HepG2 (cell line): ENCODE measurements at regions not wholly inside any gene's neighbourhood (a gene's known extent, or its start where the extent isn't known, plus 50 kb on each side); places are given as distances from the start of the nearest gene placed in this dataset.

Experiments
- ATAC-seq: fragments of 200-7000 bp; cut with Tn5 transposase; 3 replicates; pipeline ENCODE4 v1.9.1; 2020; ENCODE audit warnings: mild to moderate bottlenecking, moderate library complexity
- BruUV-seq: library from RNA; stranded (reverse); fragments of 400-500 nt; replicated peaks from 2 replicates; lab custom pipeline; 2021; lab: Mats Ljungman, UMichigan
- CTCF ChIA-PET: fragments of 300-600 bp; formaldehyde crosslinking; extraction: SDS; loops from one replicate; lab custom pipeline; 2021; ENCODE audit warnings: low total read pairs, inconsistent platforms, low intra/inter-chr PET ratio; lab: Yijun Ruan, JAX
- POLR2A ChIA-PET: fragments of 350-600 bp; sonication (Branson Sonifier 250); formaldehyde crosslinking; loops from one replicate; lab custom pipeline; 2020; ENCODE audit warnings: antibody characterized with exemption, inconsistent platforms; lab: Yijun Ruan, JAX
- DNase-seq: peaks from one replicate; pipeline ENCODE4 v3.0.0-alpha.2; 2015; ENCODE audit warnings: low spot score
- FAIRE-seq: peaks from 3 replicates; lab custom pipeline; 2011; peaks lifted over from hg19 to GRCh38; lab: Jason Lieb, UNC
- H2AFZ ChIP-seq: one replicate; pipeline ENCODE4 v1.6.1; 2011; ENCODE audit warnings: low read length, inconsistent platforms
- H3K27ac ChIP-seq: fragments of 300-600 bp; 3 replicates; pipeline ENCODE4 v1.8.0; 2011; ENCODE audit warnings: mixed run types, mild to moderate bottlenecking, mixed read lengths, low read length, inconsistent platforms; ENCODE audit not compliant: insufficient read depth; ENCODE audit errors: extremely low read length
- H3K27me3 ChIP-seq, 2 experiments: fragments of 200-600 bp in 1 of 2; 2 replicates in 1 of 2; 3 replicates in 1 of 2; pipeline versions ENCODE4 v1.6.0 to v1.8.0; 2011; ENCODE audit warnings: low read length in 2 of 2, mild to moderate bottlenecking in 2 of 2, moderate library complexity in 2 of 2, inconsistent platforms in 1 of 2; ENCODE audit not compliant: insufficient read depth in 2 of 2, control insufficient read depth in 1 of 2
- H3K36me3 ChIP-seq, 2 experiments: fragments of 200-600 bp in 1 of 2; replicated peaks in 1 of 2; 2 replicates in 1 of 2; 3 replicates in 1 of 2; pipeline versions ENCODE4 v1.5.1 to v1.8.0; 2011; ENCODE audit warnings: low read length in 2 of 2, inconsistent platforms in 1 of 2; ENCODE audit not compliant: insufficient read depth in 2 of 2, control insufficient read depth in 1 of 2
- H3K4me1 ChIP-seq: 2 replicates; pipeline ENCODE4 v1.5.1; 2012; ENCODE audit warnings: low read length, inconsistent platforms; ENCODE audit not compliant: insufficient read depth
- H3K4me2 ChIP-seq: 2 replicates; pipeline ENCODE4 v1.6.0; 2011; ENCODE audit warnings: low read depth, low read length, inconsistent platforms
- H3K4me3 ChIP-seq, 3 experiments: fragments of 200-600 bp in 1 of 3; sonication (generic), shearing (Covaris generic) in 1 of 3; replicated peaks in 1 of 3; 2 replicates each; pipeline ENCODE4 v1.5.1; 2011 to 2016; ENCODE audit warnings: low read length in 3 of 3, inconsistent platforms in 2 of 3, low read depth in 2 of 3, mild to moderate bottlenecking in 2 of 3, control low read depth in 1 of 3, mixed read lengths in 1 of 3; ENCODE audit not compliant: insufficient read depth in 1 of 3
- H3K79me2 ChIP-seq: one replicate; pipeline ENCODE4 v1.6.1; 2011; ENCODE audit warnings: low read length, inconsistent platforms; ENCODE audit not compliant: insufficient read depth
- H3K9ac ChIP-seq: 2 replicates; pipeline ENCODE4 v1.6.0; 2011; ENCODE audit warnings: mild to moderate bottlenecking, low read depth, low read length, inconsistent platforms; ENCODE audit not compliant: insufficient read depth
- H3K9me3 ChIP-seq: 2 replicates; pipeline ENCODE4 v1.5.1; 2012; ENCODE audit warnings: mild to moderate bottlenecking, low read length
- H4K20me1 ChIP-seq: 2 replicates; pipeline ENCODE4 v1.6.0; 2011; ENCODE audit warnings: inconsistent platforms, mild to moderate bottlenecking, low read length, moderate library complexity; ENCODE audit not compliant: insufficient read depth
- GABPB1 ChIP-seq: IDR thresholded peaks from 2 replicates; pipeline ENCODE4 v1.6.1; 2016; ENCODE audit warnings: mild to moderate bottlenecking, missing genetic modification reagents, moderate library complexity, missing compliant biosample characterization
- HDAC1 ChIP-seq: sonication (generic); formaldehyde crosslinking; IDR thresholded peaks from 2 replicates; pipeline ENCODE4 v1.5.1; 2020; ENCODE audit warnings: mild to moderate bottlenecking, missing genetic modification reagents
- JUNB ChIP-seq: sonication (generic); formaldehyde crosslinking; IDR thresholded peaks from 2 replicates; pipeline ENCODE4 v1.8.0; 2022; ENCODE audit warnings: missing genetic modification reagents, mild to moderate bottlenecking, borderline replicate concordance
- PLSCR1 ChIP-seq: sonication (generic); formaldehyde crosslinking; IDR thresholded peaks from 2 replicates; pipeline ENCODE4 v1.5.0; 2020; ENCODE audit warnings: missing genetic modification reagents, mild to moderate bottlenecking, borderline replicate concordance
- TEAD2 ChIP-seq: sonication (generic); formaldehyde crosslinking; IDR thresholded peaks from 2 replicates; pipeline ENCODE4 v1.9.0; 2021; ENCODE audit warnings: missing genetic modification reagents
- ZBTB21 ChIP-seq: sonication (generic); formaldehyde crosslinking; IDR thresholded peaks from 2 replicates; pipeline ENCODE4 v1.4.0; 2020; ENCODE audit warnings: missing genetic modification reagents
- ZFP1 ChIP-seq: IDR thresholded peaks from 2 replicates; pipeline ENCODE4 v1.6.1; 2016
- ZNF407 ChIP-seq: sonication (generic); formaldehyde crosslinking; IDR thresholded peaks from one replicate; pipeline ENCODE4 v1.5.1; 2020; ENCODE audit warnings: mild to moderate bottlenecking, missing genetic modification reagents; ENCODE audit errors: not compliant biosample characterization
- ZNF547 ChIP-seq: sonication (generic); formaldehyde crosslinking; IDR thresholded peaks from 2 replicates; pipeline ENCODE4 v1.5.1; 2020; ENCODE audit warnings: mild to moderate bottlenecking, missing genetic modification reagents
- ZNF639 ChIP-seq: conservative IDR thresholded peaks from 2 replicates; pipeline ENCODE4 v1.6.1; 2018; ENCODE audit warnings: missing genetic modification reagents
- WGBS: methylation state at CpG from one replicate; pipeline ENCODE4 v1.1.6; 2017; ENCODE audit warnings: low lambda C conversion rate; 5-methylcytosine and 5-hydroxymethylcytosine counted together
- in situ Hi-C: cut with HindIII; loops from 2 replicates; pipeline ENCODE4 v1.10.0; 2017; ENCODE audit warnings: low pct_unique_long_range_greater_than_20kb; ENCODE audit not compliant: extremely low pct_ligation_motif_present
- intact Hi-C: fragments of 100-400 bp; cut with micrococcal nuclease; formaldehyde crosslinking; loops from one replicate; pipeline ENCODE4 v1.10.0; 2022; ENCODE audit not compliant: unreplicated experiment

- 50% methylated on average over 10 of the region's 10 CpGs for whole genome bisulfite sequencing
- FAIRE-seq (no peak), DNase-seq (no peak), ATAC-seq (no peak)
- Histone ChIP-seq H3K36me3 (no peaks in the 10 kb centered on the region), H3K27ac (no peak overlapping the region), H2AFZ (no peak overlapping the region), H3K9ac (no peak overlapping the region), H3K4me2 (no peak overlapping the region), H3K4me3 (no peak overlapping the region), H3K27me3 (no peaks in the 10 kb centered on the region), H3K9me3 (peaks cover 5% of the 10 kb centered on the region), H4K20me1 (no peaks in the 10 kb centered on the region), H3K79me2 (no peaks in the 10 kb centered on the region), H3K4me1 (peaks cover 11% of the 10 kb centered on the region)
- intact Hi-C loops (no loop called here), in situ Hi-C loops (no loop called here)
- CTCF ChIA-PET, result no interaction called here
- TF ChIP-seq ZNF407 (CRISPR knock-in tag), result no peak
- no peak for TF ChIP-seq ZNF639 (CRISPR knock-in tag)
- no peak for TF ChIP-seq TEAD2
- TF ChIP-seq GABPB1, result no peak
- TF ChIP-seq ZBTB21 (CRISPR knock-in tag), result no peak
- no peak for TF ChIP-seq ZNF547
- TF ChIP-seq ZFP1 (CRISPR knock-in tag), result no peak
- TF ChIP-seq HDAC1 (CRISPR knock-in tag), result no peak
- no peak for TF ChIP-seq JUNB (CRISPR knock-in tag)
- TF ChIP-seq PLSCR1, result no peak
- no TSS peak for BruUV-seq
- POLR2A ChIA-PET, result no interaction called here
Observed at GRCh38 chr12:114913871-114914801, 230.2 kb upstream of the TBX3 start.
